ENCODE measurements at regions not wholly inside any gene's neighbourhood (a gene's known extent, or its start where the extent isn't known, plus 50 kb on each side); places are given as distances from the start of the nearest gene placed in this dataset.
A peak's percentile ranks its signal among the peaks of the same experiment; 100 is the strongest.

- peak; percentile 45 for DNase-seq (ENCODE audit: low read depth, low spot score)
- TF ChIP-seq CTCF (IDR thresholded peaks at IDR 0.05; ENCODE audit: low read depth, low read length) = no peak
- H3K4me3 ChIP-seq (ENCODE audit: low read depth, low read length) = no peak overlapping the region
- in situ Hi-C loops (cut with HindIII; ENCODE audit: low sequenced_read_pairs) = no loop called here
Measured at GRCh38 chr12:76687981-76688380, 75.9 kb upstream of the ZDHHC17 start.

GRCh38 chr12:76688631-76689030 is 75.3 kb upstream of the ZDHHC17 start:
- in situ Hi-C loops (cut with HindIII; ENCODE audit: low sequenced_read_pairs) = no loop called here
- no peak for DNase-seq (ENCODE audit: low read depth, low spot score)
- peak; percentile 36 for TF ChIP-seq CTCF (IDR thresholded peaks at IDR 0.05; ENCODE audit: low read depth, low read length)
- no peak overlapping the region for H3K4me3 ChIP-seq (ENCODE audit: low read depth, low read length)

- TF ChIP-seq CTCF (IDR thresholded peaks at IDR 0.05; ENCODE audit: low read depth, low read length) = no peak
- in situ Hi-C loops (cut with HindIII; ENCODE audit: low sequenced_read_pairs) = no loop called here
Measured at GRCh38 chr12:76690921-76691700, 72.8 kb upstream of the ZDHHC17 start.

GRCh38 chr12:76692846-76693245 is 71.1 kb upstream of the ZDHHC17 start:
- DNase-seq (ENCODE audit: low read depth, low spot score) = no peak
- TF ChIP-seq CTCF (IDR thresholded peaks at IDR 0.05; ENCODE audit: low read depth, low read length) = no peak
- no peak overlapping the region for H3K4me3 ChIP-seq (ENCODE audit: low read depth, low read length)
- in situ Hi-C loops (cut with HindIII; ENCODE audit: low sequenced_read_pairs) = no loop called here

More at GRCh38 chr12:76690921-76691700, 72.8 kb upstream of the ZDHHC17 start:
- no peak overlapping the region for H3K4me3 ChIP-seq (ENCODE audit: low read depth, low read length)
- no peak for DNase-seq (ENCODE audit: low read depth, low spot score)

- DNase-seq (ENCODE audit: low read depth, low spot score) = no peak
- in situ Hi-C loops (cut with HindIII; ENCODE audit: low sequenced_read_pairs) = no loop called here
Measured at GRCh38 chr12:76694369-76694768, 69.5 kb upstream of the ZDHHC17 start.

GRCh38 chr12:76696186-76696585 is 67.7 kb upstream of the ZDHHC17 start:
- no peak for TF ChIP-seq CTCF (IDR thresholded peaks at IDR 0.05; ENCODE audit: low read depth, low read length)
- DNase-seq (ENCODE audit: low read depth, low spot score) = no peak
- in situ Hi-C loops (cut with HindIII; ENCODE audit: low sequenced_read_pairs) = no loop called here
- H3K4me3 ChIP-seq (ENCODE audit: low read depth, low read length) = no peak overlapping the region

More at GRCh38 chr12:76694369-76694768, 69.5 kb upstream of the ZDHHC17 start:
- no peak overlapping the region for H3K4me3 ChIP-seq (ENCODE audit: low read depth, low read length)
- TF ChIP-seq CTCF (IDR thresholded peaks at IDR 0.05; ENCODE audit: low read depth, low read length) = no peak

All from astrocyte of the spinal cord (primary cell).